BJ (cell line): ENCODE measurements at regions not wholly inside any gene's neighbourhood (a gene's known extent, or its start where the extent isn't known, plus 50 kb on each side); places are given as distances from the start of the nearest gene placed in this dataset.

Source experiments
- CTCF ChIA-PET: fragments of 350-600 bp; formaldehyde crosslinking; extraction: SDS; loops from one replicate; lab custom pipeline; 2021; ENCODE audit warnings: antibody characterized with exemption, inconsistent platforms; lab: Yijun Ruan, JAX
- POLR2A ChIA-PET: fragments of 300-600 bp; sonication (Branson Sonifier 250); formaldehyde crosslinking; extraction: SDS; loops from one replicate; lab custom pipeline; 2021; ENCODE audit warnings: antibody characterized with exemption; lab: Charles Lee
- DNase-seq: peaks from one replicate; pipeline ENCODE4 v3.0.0-alpha.2; 2011; ENCODE audit warnings: low read depth
- H3K27me3 ChIP-seq: 2 replicates; pipeline ENCODE4 v1.6.0; 2011; ENCODE audit warnings: low read length; ENCODE audit not compliant: control insufficient read depth, insufficient read depth
- H3K36me3 ChIP-seq: 2 replicates; pipeline ENCODE4 v1.5.1; 2011; ENCODE audit warnings: low read length; ENCODE audit not compliant: control insufficient read depth, insufficient read depth
- H3K4me3 ChIP-seq: 2 replicates; pipeline ENCODE4 v1.5.1; 2011; ENCODE audit warnings: low read depth, mild to moderate bottlenecking, control low read depth, low read length
- TF ChIP-seq, protein P1 (sequence below): IDR thresholded peaks from 2 replicates; pipeline ENCODE4 v1.5.1; 2011; ENCODE audit warnings: low read depth, mild to moderate bottlenecking, control low read depth, inconsistent platforms, low read length, moderate library complexity; ENCODE audit not compliant: insufficient read depth

GRCh38 chr9:100784755-100785154 is 206.9 kb downstream of the CAVIN4 start:
- CTCF ChIA-PET, result no interaction called here
- POLR2A ChIA-PET, result no interaction called here
- TF ChIP-seq, protein P1, sequence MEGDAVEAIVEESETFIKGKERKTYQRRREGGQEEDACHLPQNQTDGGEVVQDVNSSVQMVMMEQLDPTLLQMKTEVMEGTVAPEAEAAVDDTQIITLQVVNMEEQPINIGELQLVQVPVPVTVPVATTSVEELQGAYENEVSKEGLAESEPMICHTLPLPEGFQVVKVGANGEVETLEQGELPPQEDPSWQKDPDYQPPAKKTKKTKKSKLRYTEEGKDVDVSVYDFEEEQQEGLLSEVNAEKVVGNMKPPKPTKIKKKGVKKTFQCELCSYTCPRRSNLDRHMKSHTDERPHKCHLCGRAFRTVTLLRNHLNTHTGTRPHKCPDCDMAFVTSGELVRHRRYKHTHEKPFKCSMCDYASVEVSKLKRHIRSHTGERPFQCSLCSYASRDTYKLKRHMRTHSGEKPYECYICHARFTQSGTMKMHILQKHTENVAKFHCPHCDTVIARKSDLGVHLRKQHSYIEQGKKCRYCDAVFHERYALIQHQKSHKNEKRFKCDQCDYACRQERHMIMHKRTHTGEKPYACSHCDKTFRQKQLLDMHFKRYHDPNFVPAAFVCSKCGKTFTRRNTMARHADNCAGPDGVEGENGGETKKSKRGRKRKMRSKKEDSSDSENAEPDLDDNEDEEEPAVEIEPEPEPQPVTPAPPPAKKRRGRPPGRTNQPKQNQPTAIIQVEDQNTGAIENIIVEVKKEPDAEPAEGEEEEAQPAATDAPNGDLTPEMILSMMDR, result no peak

DNA sequence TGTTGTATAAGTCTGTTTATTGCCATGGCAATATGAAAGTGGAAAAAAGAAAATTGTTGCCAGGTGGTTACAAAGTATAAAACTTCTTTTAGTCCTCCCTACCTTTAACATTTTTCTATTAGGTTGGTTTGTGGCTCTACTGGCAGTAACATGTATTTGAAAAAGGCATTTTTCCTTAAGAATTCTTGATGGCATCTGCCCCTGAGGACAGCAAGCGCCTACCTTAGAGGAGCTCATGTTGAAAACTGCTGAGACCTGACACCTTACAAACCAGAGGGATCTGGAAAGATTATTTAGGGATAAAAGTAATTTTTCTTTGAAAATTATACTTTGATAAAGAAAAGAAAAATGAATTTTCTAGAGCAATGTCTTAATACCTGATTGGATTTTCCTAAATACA is 208.1 kb downstream of the CAVIN4 start:
- no peak overlapping the region for H3K4me3 ChIP-seq
- TF ChIP-seq, protein P1, result no peak
- H3K27me3 ChIP-seq, result no peaks in the 10 kb centered on the region
- no peaks in the 10 kb centered on the region for H3K36me3 ChIP-seq
- CTCF ChIA-PET, result no interaction called here
- POLR2A ChIA-PET, result no interaction called here
- DNase-seq, result no peak

More at GRCh38 chr9:100784755-100785154, 206.9 kb downstream of the CAVIN4 start:
- Histone ChIP-seq H3K4me3 (no peak overlapping the region), H3K36me3 (no peaks in the 10 kb centered on the region), H3K27me3 (no peaks in the 10 kb centered on the region)
- DNase-seq, result no peak

- ChIA-PET CTCF (no interaction called here), POLR2A (no interaction called here)
- DNase-seq, result no peak
- TF ChIP-seq, protein P1, result no peak
- H3K4me3 ChIP-seq, result no peak overlapping the region
- no peaks in the 10 kb centered on the region for H3K36me3 ChIP-seq
- no peaks in the 10 kb centered on the region for H3K27me3 ChIP-seq
These were observed 216.9 kb downstream of the CAVIN4 start for GRCh38 chr9:100794738-100795269.

GRCh38 chr9:100803956-100804355 is 224.6 kb upstream of the PLPPR1 start:
- Histone ChIP-seq H3K4me3 (no peak overlapping the region), H3K27me3 (no peaks in the 10 kb centered on the region), H3K36me3 (no peaks in the 10 kb centered on the region)
- DNase-seq, result no peak
- TF ChIP-seq, protein P1, result no peak
- CTCF ChIA-PET, result no interaction called here
- POLR2A ChIA-PET, result no interaction called here

- no peak for DNase-seq
- ChIA-PET CTCF (no interaction called here), POLR2A (no interaction called here)
- H3K27me3 ChIP-seq, result no peaks in the 10 kb centered on the region
- no peak overlapping the region for H3K4me3 ChIP-seq
- no peaks in the 10 kb centered on the region for H3K36me3 ChIP-seq
- TF ChIP-seq, protein P1, result no peak
These were observed 216.9 kb upstream of the PLPPR1 start for GRCh38 chr9:100811643-100812042.
